Karpas-422 (cell line): ENCODE measurements at regions not wholly inside any gene's neighbourhood (a gene's known extent, or its start where the extent isn't known, plus 50 kb on each side); places are given as distances from the start of the nearest gene placed in this dataset.

Experiments used
- DNase-seq: peaks from one replicate; pipeline ENCODE4 v3.0.0-alpha.2; 2015
- H2AFZ ChIP-seq: fragments of 200-600 bp; sonication (generic); 2 replicates; pipeline ENCODE4 v1.6.1; 2014; ENCODE audit warnings: antibody characterized with exemption, low read length, mixed read lengths
- H3K27ac ChIP-seq: fragments of 200-600 bp; sonication (generic); 2 replicates; pipeline ENCODE4 v1.5.1; 2014; ENCODE audit warnings: mild to moderate bottlenecking, low read length, moderate library complexity
- H3K27me3 ChIP-seq: fragments of 200-600 bp; sonication (generic); 2 replicates; pipeline ENCODE4 v1.6.1; 2014; ENCODE audit warnings: low read length, mixed read lengths
- H3K36me3 ChIP-seq: fragments of 200-600 bp; sonication (generic); 2 replicates; pipeline ENCODE4 v1.6.1; 2014; ENCODE audit warnings: low read length, mixed read lengths; ENCODE audit not compliant: insufficient read depth
- H3K4me1 ChIP-seq: fragments of 200-600 bp; sonication (generic); 2 replicates; pipeline ENCODE4 v1.6.1; 2014; ENCODE audit warnings: mild to moderate bottlenecking, low read length, mixed read lengths
- H3K4me2 ChIP-seq: fragments of 200-600 bp; sonication (generic); 2 replicates; pipeline ENCODE4 v1.6.1; 2014; ENCODE audit warnings: low read length, low read depth, mild to moderate bottlenecking; ENCODE audit not compliant: poor library complexity, severe bottlenecking
- H3K4me3 ChIP-seq: fragments of 200-600 bp; sonication (generic); 2 replicates; pipeline ENCODE4 v1.5.1; 2014; ENCODE audit warnings: mild to moderate bottlenecking, antibody characterized with exemption, low read length, mixed read lengths
- H3K79me2 ChIP-seq: fragments of 200-600 bp; sonication (generic); 2 replicates; pipeline ENCODE4 v1.6.1; 2014; ENCODE audit warnings: mild to moderate bottlenecking, low read length, mixed read lengths
- H3K9ac ChIP-seq: fragments of 200-600 bp; sonication (generic); 2 replicates; pipeline ENCODE4 v1.6.0; 2014; ENCODE audit warnings: low read length
- H3K9me2 ChIP-seq: fragments of 200-600 bp; sonication (generic), shearing (Covaris generic); replicated peaks from 2 replicates; pipeline ENCODE4 v1.6.0; 2014; ENCODE audit warnings: mild to moderate bottlenecking, low read length, moderate library complexity; ENCODE audit not compliant: insufficient read depth
- H3K9me3 ChIP-seq: fragments of 300-700, 200-600 bp; sonication (generic); 2 replicates; pipeline ENCODE4 v1.6.1; 2014; ENCODE audit warnings: low read length, mixed read lengths
- H4K20me1 ChIP-seq: fragments of 200-600 bp; sonication (generic); 2 replicates; pipeline ENCODE4 v1.6.1; 2014; ENCODE audit warnings: mild to moderate bottlenecking, antibody characterized with exemption, low read length, low read depth; ENCODE audit not compliant: insufficient read depth

GRCh38 chr3:137264071-137264820 is 306.5 kb downstream of the IL20RB start:
- no peak for DNase-seq
- Histone ChIP-seq H3K4me2 (no peak overlapping the region), H3K27ac (no peak overlapping the region), H3K27me3 (no peaks in the 10 kb centered on the region), H2AFZ (no peak overlapping the region), H3K9me2 (no peaks in the 10 kb centered on the region), H3K9me3 (no peaks in the 10 kb centered on the region), H3K36me3 (no peaks in the 10 kb centered on the region), H3K79me2 (no peaks in the 10 kb centered on the region), H3K4me1 (no peaks in the 10 kb centered on the region), H3K9ac (no peak overlapping the region), H3K4me3 (no peak overlapping the region), H4K20me1 (no peaks in the 10 kb centered on the region)

- DNase-seq, result no peak
- Histone ChIP-seq H4K20me1 (no peaks in the 10 kb centered on the region), H3K4me2 (no peak overlapping the region), H3K36me3 (no peaks in the 10 kb centered on the region), H3K79me2 (no peaks in the 10 kb centered on the region), H3K9me3 (no peaks in the 10 kb centered on the region), H3K4me1 (no peaks in the 10 kb centered on the region), H3K4me3 (no peak overlapping the region), H2AFZ (no peak overlapping the region), H3K27me3 (no peaks in the 10 kb centered on the region), H3K9me2 (no peaks in the 10 kb centered on the region), H3K9ac (no peak overlapping the region), H3K27ac (no peak overlapping the region)
These were observed 307.1 kb downstream of the IL20RB start for GRCh38 chr3:137264843-137265330.

DNA sequence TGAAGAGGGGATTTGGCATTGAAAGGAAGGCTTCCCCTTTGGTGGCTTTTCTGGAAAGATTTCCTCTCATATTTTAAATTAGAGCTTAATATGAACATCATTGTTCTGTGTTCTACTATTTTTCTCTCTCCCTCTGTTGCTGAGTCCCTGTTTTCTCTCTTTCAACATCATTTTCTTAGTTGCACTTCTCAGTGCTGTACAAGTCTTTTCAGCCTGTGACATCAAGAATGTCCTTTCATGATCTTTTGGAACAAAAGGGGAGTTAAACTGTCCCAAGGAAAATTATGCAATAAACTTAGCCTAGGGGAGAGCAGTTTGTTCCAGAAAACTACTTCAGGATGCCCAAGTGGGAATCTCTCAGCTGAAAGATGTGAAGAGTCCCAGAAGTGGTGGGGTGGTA is 325.1 kb downstream of the IL20RB start:
- Histone ChIP-seq H3K4me2 (no peak overlapping the region), H3K9me2 (no peaks in the 10 kb centered on the region), H3K79me2 (no peaks in the 10 kb centered on the region), H3K9me3 (no peaks in the 10 kb centered on the region), H3K27me3 (no peaks in the 10 kb centered on the region), H3K27ac (no peak overlapping the region), H4K20me1 (no peaks in the 10 kb centered on the region), H3K4me3 (no peak overlapping the region), H3K36me3 (no peaks in the 10 kb centered on the region), H3K9ac (no peak overlapping the region), H2AFZ (no peak overlapping the region), H3K4me1 (no peaks in the 10 kb centered on the region)
- DNase-seq, result no peak

DNA sequence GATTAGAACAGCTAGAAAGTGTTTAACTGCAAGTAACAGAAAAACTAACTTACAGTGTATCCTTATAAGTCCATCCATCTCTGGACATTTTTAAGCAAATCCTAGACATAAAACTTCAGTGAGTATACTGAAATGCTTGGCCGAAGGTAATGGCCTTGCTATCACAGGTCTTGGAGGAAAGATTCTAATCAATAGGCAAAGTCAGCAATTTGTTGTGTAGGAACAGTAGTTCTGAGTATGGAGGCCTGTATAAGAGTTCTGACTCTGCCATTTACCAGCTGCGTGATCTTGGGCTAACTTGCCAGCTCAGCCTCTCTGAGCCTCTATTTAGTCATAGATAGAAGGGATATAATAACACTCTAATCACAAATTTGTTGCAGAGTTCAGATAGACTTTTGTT is 328.1 kb downstream of the IL20RB start:
- Histone ChIP-seq H2AFZ (no peak overlapping the region), H3K36me3 (no peaks in the 10 kb centered on the region), H4K20me1 (no peaks in the 10 kb centered on the region), H3K9me3 (no peaks in the 10 kb centered on the region), H3K27ac (no peak overlapping the region), H3K4me3 (no peak overlapping the region), H3K4me1 (no peaks in the 10 kb centered on the region), H3K27me3 (no peaks in the 10 kb centered on the region), H3K9me2 (no peaks in the 10 kb centered on the region), H3K4me2 (no peak overlapping the region), H3K9ac (no peak overlapping the region), H3K79me2 (no peaks in the 10 kb centered on the region)
- DNase-seq, result no peak

DNA sequence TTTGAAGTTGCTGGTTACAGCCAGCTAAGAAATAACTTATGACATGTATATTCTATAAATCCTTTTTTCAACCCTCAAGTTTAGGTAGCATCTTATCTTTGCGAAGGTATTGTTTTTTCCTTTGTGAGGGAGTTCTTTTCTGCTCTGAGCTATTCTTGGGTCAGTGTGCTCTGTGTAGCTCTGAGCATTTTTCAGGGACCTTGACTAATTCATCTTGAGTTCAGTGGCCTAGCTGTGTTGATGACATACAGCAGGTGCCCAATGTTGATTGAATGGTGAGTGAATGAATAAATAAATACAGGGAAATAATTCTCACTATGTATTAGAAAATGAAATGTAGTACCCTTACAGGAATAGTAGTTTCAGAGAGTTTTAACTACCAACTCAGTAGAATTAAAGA is 335.3 kb downstream of the IL20RB start:
- H3K4me2 ChIP-seq, result no peak overlapping the region
- H3K4me3 ChIP-seq, result no peak overlapping the region
- H3K9me2 ChIP-seq, result no peaks in the 10 kb centered on the region
- no peaks in the 10 kb centered on the region for H4K20me1 ChIP-seq
- no peaks in the 10 kb centered on the region for H3K36me3 ChIP-seq
- H3K9me3 ChIP-seq, result no peaks in the 10 kb centered on the region
- no peaks in the 10 kb centered on the region for H3K79me2 ChIP-seq
- DNase-seq, result no peak
- no peak overlapping the region for H2AFZ ChIP-seq
- H3K4me1 ChIP-seq, result no peaks in the 10 kb centered on the region
- H3K27ac ChIP-seq, result no peak overlapping the region
- no peak overlapping the region for H3K9ac ChIP-seq
- no peaks in the 10 kb centered on the region for H3K27me3 ChIP-seq

GRCh38 chr3:137294139-137294538 is 336.4 kb downstream of the IL20RB start:
- H3K9me3 ChIP-seq, result no peaks in the 10 kb centered on the region
- no peak for DNase-seq
- no peak overlapping the region for H3K4me3 ChIP-seq
- H3K27ac ChIP-seq, result no peak overlapping the region
- H3K36me3 ChIP-seq, result no peaks in the 10 kb centered on the region
- H3K9ac ChIP-seq, result no peak overlapping the region
- no peaks in the 10 kb centered on the region for H4K20me1 ChIP-seq
- H3K4me2 ChIP-seq, result no peak overlapping the region
- H2AFZ ChIP-seq, result no peak overlapping the region
- no peaks in the 10 kb centered on the region for H3K4me1 ChIP-seq
- H3K9me2 ChIP-seq, result no peaks in the 10 kb centered on the region
- H3K27me3 ChIP-seq, result no peaks in the 10 kb centered on the region
- no peaks in the 10 kb centered on the region for H3K79me2 ChIP-seq

DNA sequence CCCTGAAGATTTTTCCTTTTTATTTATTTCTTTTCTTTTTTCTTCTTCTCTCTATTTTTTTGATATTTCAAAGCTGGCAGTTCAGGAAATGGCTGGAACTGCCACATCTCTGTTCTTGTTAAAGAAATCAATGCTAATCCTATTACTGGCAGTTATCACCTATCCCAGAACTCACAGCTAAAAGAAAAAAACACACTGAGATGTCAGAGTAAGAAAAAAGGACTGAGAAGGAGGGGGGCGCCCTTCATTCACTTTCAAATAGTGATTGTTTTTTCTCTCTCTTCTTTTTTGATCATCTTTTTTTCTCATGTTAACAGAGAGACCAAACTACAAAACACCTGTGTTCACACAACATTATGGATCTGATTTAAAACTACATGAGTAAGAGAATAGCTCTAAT is 337.1 kb downstream of the IL20RB start:
- no peak overlapping the region for H3K4me2 ChIP-seq
- DNase-seq, result no peak
- no peaks in the 10 kb centered on the region for H3K4me1 ChIP-seq
- no peak overlapping the region for H3K4me3 ChIP-seq
- no peaks in the 10 kb centered on the region for H3K9me3 ChIP-seq
- H3K9ac ChIP-seq, result no peak overlapping the region
- no peaks in the 10 kb centered on the region for H3K27me3 ChIP-seq
- H3K9me2 ChIP-seq, result no peaks in the 10 kb centered on the region
- H4K20me1 ChIP-seq, result no peaks in the 10 kb centered on the region
- H3K79me2 ChIP-seq, result no peaks in the 10 kb centered on the region
- H3K36me3 ChIP-seq, result no peaks in the 10 kb centered on the region
- H2AFZ ChIP-seq, result no peak overlapping the region
- no peak overlapping the region for H3K27ac ChIP-seq

DNA sequence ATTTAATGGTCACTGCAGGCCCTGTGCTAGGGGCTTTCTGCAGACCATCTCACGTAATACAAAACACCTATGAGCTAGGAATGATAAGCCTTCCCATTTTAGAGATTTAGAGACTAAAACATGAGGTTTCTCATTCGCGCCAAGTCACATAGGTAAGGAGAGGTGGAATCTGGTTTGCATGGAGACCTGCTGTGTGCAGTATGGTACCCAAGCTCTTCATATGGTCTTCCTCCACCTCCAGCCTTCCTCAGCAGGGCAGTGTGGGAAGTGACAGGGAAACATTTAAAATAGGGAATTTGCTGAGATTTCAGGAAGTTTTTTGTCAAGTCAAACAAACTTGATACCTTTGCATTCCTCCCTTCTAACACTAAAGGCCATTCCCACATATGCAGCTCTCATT is 337.6 kb downstream of the IL20RB start:
- no peak overlapping the region for H3K4me3 ChIP-seq
- no peak overlapping the region for H3K9ac ChIP-seq
- H3K27ac ChIP-seq, result no peak overlapping the region
- H3K79me2 ChIP-seq, result no peaks in the 10 kb centered on the region
- H3K4me1 ChIP-seq, result no peaks in the 10 kb centered on the region
- no peak overlapping the region for H3K4me2 ChIP-seq
- H3K9me3 ChIP-seq, result no peaks in the 10 kb centered on the region
- H2AFZ ChIP-seq, result no peak overlapping the region
- H3K27me3 ChIP-seq, result no peaks in the 10 kb centered on the region
- no peaks in the 10 kb centered on the region for H4K20me1 ChIP-seq
- no peaks in the 10 kb centered on the region for H3K36me3 ChIP-seq
- H3K9me2 ChIP-seq, result no peaks in the 10 kb centered on the region
- DNase-seq, result no peak
